Neuronal stem cell (in vitro differentiated cells): ENCODE measurements at regions not wholly inside any gene's neighbourhood (a gene's known extent, or its start where the extent isn't known, plus 50 kb on each side); places are given as distances from the start of the nearest gene placed in this dataset.

Experiments used
- DNase-seq: peaks from one replicate; pipeline ENCODE4 v3.0.0-alpha.2; 2013; ENCODE audit warnings: low spot score
- H2AFZ ChIP-seq: one replicate; pipeline ENCODE4 v1.6.1; 2013; ENCODE audit warnings: mild to moderate bottlenecking, low read length, inconsistent platforms
- H2AK5ac ChIP-seq: 2 replicates; pipeline ENCODE4 v1.6.1; 2013; ENCODE audit warnings: low read depth, mild to moderate bottlenecking, inconsistent platforms, low read length, moderate library complexity, mixed read lengths
- H2BK120ac ChIP-seq: 2 replicates; pipeline ENCODE4 v1.6.1; 2013; ENCODE audit warnings: low read depth, mild to moderate bottlenecking, inconsistent platforms, low read length, moderate library complexity, mixed read lengths
- H2BK12ac ChIP-seq: one replicate; pipeline ENCODE4 v1.6.1; 2013; ENCODE audit warnings: low read length, inconsistent platforms
- H2BK15ac ChIP-seq: 2 replicates; pipeline ENCODE4 v1.6.1; 2013; ENCODE audit warnings: mild to moderate bottlenecking, low read length, inconsistent platforms, mixed read lengths
- H2BK5ac ChIP-seq: one replicate; pipeline ENCODE4 v1.6.1; 2013; ENCODE audit warnings: inconsistent platforms, mild to moderate bottlenecking, low read length, moderate library complexity
- H3K14ac ChIP-seq: one replicate; pipeline ENCODE4 v1.6.1; 2013; ENCODE audit warnings: low read length, inconsistent platforms
- H3K18ac ChIP-seq: 2 replicates; pipeline ENCODE4 v1.6.1; 2013; ENCODE audit warnings: low read length, inconsistent platforms
- H3K23ac ChIP-seq: 2 replicates; pipeline ENCODE4 v1.6.1; 2013; ENCODE audit warnings: low read depth, mild to moderate bottlenecking, mixed read lengths, low read length, inconsistent platforms; ENCODE audit not compliant: poor library complexity
- H3K27ac ChIP-seq: replicated peaks from 3 replicates; pipeline ENCODE4 v1.5.1; 2013; ENCODE audit warnings: low read length, inconsistent platforms
- H3K27me3 ChIP-seq, 3 experiments: 2 replicates each; pipeline ENCODE4 v1.6.1; 2013; ENCODE audit warnings: low read length in 3 of 3, mild to moderate bottlenecking in 2 of 3, inconsistent platforms in 1 of 3, low read depth in 1 of 3, mixed read lengths in 1 of 3, moderate library complexity in 1 of 3; ENCODE audit not compliant: control insufficient read depth in 3 of 3, insufficient read depth in 3 of 3
- H3K36me3 ChIP-seq, 2 donors: replicated peaks in 1 of 2; 2 replicates each; pipeline ENCODE4 v1.6.1; 2013; ENCODE audit warnings: low read length in 2 of 2; ENCODE audit not compliant: control insufficient read depth in 2 of 2, insufficient read depth in 2 of 2
- H3K4ac ChIP-seq: 2 replicates; pipeline ENCODE4 v1.6.1; 2013; ENCODE audit warnings: inconsistent platforms, mild to moderate bottlenecking, low read length, moderate library complexity
- H3K4me1 ChIP-seq, 2 donors: 1 replicate in 1 of 2; 2 replicates in 1 of 2; pipeline ENCODE4 v1.6.1; 2013; ENCODE audit warnings: low read length in 2 of 2, low read depth in 1 of 2; ENCODE audit not compliant: control insufficient read depth in 2 of 2, insufficient read depth in 1 of 2
- H3K4me2 ChIP-seq: one replicate; pipeline ENCODE4 v1.6.1; 2013; ENCODE audit warnings: mild to moderate bottlenecking, low read length, inconsistent platforms; ENCODE audit not compliant: insufficient read depth, poor library complexity, severe bottlenecking
- H3K4me3 ChIP-seq, 2 donors: 2 replicates each; pipeline ENCODE4 v1.5.1; 2013; ENCODE audit warnings: low read length in 2 of 2, mild to moderate bottlenecking in 2 of 2, inconsistent platforms in 1 of 2, moderate library complexity in 1 of 2
- H3K79me1 ChIP-seq: one replicate; pipeline ENCODE4 v1.6.1; 2013; ENCODE audit warnings: low read depth, mild to moderate bottlenecking, inconsistent platforms, low read length, moderate library complexity
- H3K9ac ChIP-seq: one replicate; pipeline ENCODE4 v1.6.1; 2013; ENCODE audit warnings: mild to moderate bottlenecking, low read depth, low read length, inconsistent platforms; ENCODE audit not compliant: poor library complexity
- H3K9me3 ChIP-seq, 2 donors: replicated peaks in 1 of 2; 2 replicates each; pipeline versions ENCODE3 to v1.6.1; 2013; ENCODE audit warnings: low read length in 2 of 2, mild to moderate bottlenecking in 2 of 2, inconsistent platforms in 1 of 2, low read depth in 1 of 2, mixed read lengths in 1 of 2, moderate library complexity in 1 of 2; ENCODE audit not compliant: control insufficient read depth in 2 of 2, insufficient read depth in 1 of 2
- H4K8ac ChIP-seq: one replicate; pipeline ENCODE4 v1.6.1; 2013; ENCODE audit warnings: low read depth, mild to moderate bottlenecking, inconsistent platforms, low read length, moderate library complexity
- H4K91ac ChIP-seq: one replicate; pipeline ENCODE4 v1.6.1; 2013; ENCODE audit warnings: low read length, low read depth, mild to moderate bottlenecking, inconsistent platforms; ENCODE audit not compliant: poor library complexity
- WGBS, 2 donors: extraction: QIAGEN DNeasy Blood & Tissue Kit; methylation state at CpG; one replicate each; pipeline ENCODE4 v1.1.7; 2013; ENCODE audit warnings: missing lambda C conversion rate in 2 of 2, mixed read lengths in 1 of 2; ENCODE audit not compliant: insufficient read length in 2 of 2, insufficient replicate concordance in 1 of 2; ENCODE audit errors: extremely low coverage in 2 of 2; 5-methylcytosine and 5-hydroxymethylcytosine counted together

- H3K9ac ChIP-seq = no peak overlapping the region
- no peaks in the 10 kb centered on the region for H3K27me3 ChIP-seq
- H3K4me1 ChIP-seq = no peaks in the 10 kb centered on the region
- no CpG with 5 or more reads among the region's 2 CpGs for WGBS, 2 donors
- DNase-seq = no peak
- no peak overlapping the region for H3K27ac ChIP-seq
- no peak overlapping the region for H3K14ac ChIP-seq
- no peak overlapping the region for H2BK5ac ChIP-seq
- no peak overlapping the region for H3K4me2 ChIP-seq
- H2BK15ac ChIP-seq = no peak overlapping the region
- H2BK120ac ChIP-seq = no peak overlapping the region
- no peak overlapping the region for H3K23ac ChIP-seq
- H4K8ac ChIP-seq = no peak overlapping the region
- no peak overlapping the region for H3K4me3 ChIP-seq
- no peak overlapping the region for H4K91ac ChIP-seq
- H3K79me1 ChIP-seq = no peaks in the 10 kb centered on the region
- no peak overlapping the region for H3K4ac ChIP-seq
- H3K36me3 ChIP-seq = no peaks in the 10 kb centered on the region
- no peak overlapping the region for H3K18ac ChIP-seq
- no peak overlapping the region for H2AFZ ChIP-seq
- H2BK12ac ChIP-seq = no peak overlapping the region
- no peak overlapping the region for H2AK5ac ChIP-seq
- no peaks in the 10 kb centered on the region for H3K9me3 ChIP-seq
Measured at GRCh38 chr2:145569108-145569507, 1049.2 kb upstream of the ZEB2 start.

- Histone ChIP-seq H3K27ac (no peak overlapping the region), H2AK5ac (no peak overlapping the region), H4K8ac (no peak overlapping the region), H3K9me3 (no peaks in the 10 kb centered on the region), H3K4me1 (peaks cover 0 to 8% of the 10 kb centered on the region in 2 donors), H3K9ac (no peak overlapping the region), H3K4me3 (no peak overlapping the region), H2BK5ac (no peak overlapping the region), H4K91ac (no peak overlapping the region), H3K4ac (no peak overlapping the region), H3K14ac (no peak overlapping the region), H3K27me3 (no peaks in the 10 kb centered on the region), H2AFZ (no peak overlapping the region), H3K18ac (no peak overlapping the region), H3K36me3 (no peaks in the 10 kb centered on the region), H3K4me2 (no peak overlapping the region), H3K23ac (no peak overlapping the region), H2BK12ac (no peak overlapping the region), H2BK15ac (no peak overlapping the region), H2BK120ac (no peak overlapping the region), H3K79me1 (no peaks in the 10 kb centered on the region)
- no CpG with 5 or more reads among the region's 7 CpGs for WGBS, 2 donors
- no peak for DNase-seq
Measured at GRCh38 chr2:145563741-145564615, 1044.1 kb upstream of the ZEB2 start.

DNA sequence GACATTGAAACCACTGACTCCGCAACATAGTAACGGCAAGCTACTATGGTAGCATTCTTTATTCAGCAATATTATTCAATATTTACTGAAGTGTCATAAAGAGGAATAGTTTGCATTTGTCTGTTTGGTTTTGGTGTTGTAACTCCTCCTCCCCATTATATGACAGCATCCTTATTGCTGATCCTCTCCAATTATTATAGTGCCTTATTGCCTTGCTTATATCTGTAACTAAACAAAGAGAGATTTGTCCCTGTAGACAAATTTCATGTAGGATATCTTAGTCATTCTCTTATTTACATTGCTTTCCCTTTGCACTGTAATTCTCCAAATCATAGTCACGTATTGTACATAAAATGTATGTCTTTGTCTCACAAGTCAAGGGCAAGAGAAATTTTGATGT is 1041.2 kb upstream of the ZEB2 start:
- no peaks in the 10 kb centered on the region for H3K79me1 ChIP-seq
- no peak overlapping the region for H3K4me2 ChIP-seq
- no peak overlapping the region for H2AFZ ChIP-seq
- DNase-seq = no peak
- no peak overlapping the region for H3K14ac ChIP-seq
- no peak overlapping the region for H3K18ac ChIP-seq
- no peak overlapping the region for H2AK5ac ChIP-seq
- H3K27me3 ChIP-seq = no peaks in the 10 kb centered on the region
- H3K9ac ChIP-seq = no peak overlapping the region
- no peak overlapping the region for H2BK120ac ChIP-seq
- no peak overlapping the region for H3K27ac ChIP-seq
- H4K8ac ChIP-seq = no peak overlapping the region
- H3K4me1 ChIP-seq = peaks cover 0 to 8% of the 10 kb centered on the region in 2 donors
- no peak overlapping the region for H3K23ac ChIP-seq
- H2BK5ac ChIP-seq = no peak overlapping the region
- no peak overlapping the region for H2BK15ac ChIP-seq
- no peak overlapping the region for H3K4me3 ChIP-seq
- H3K36me3 ChIP-seq = no peaks in the 10 kb centered on the region
- no peak overlapping the region for H4K91ac ChIP-seq
- H2BK12ac ChIP-seq = no peak overlapping the region
- H3K4ac ChIP-seq = no peak overlapping the region
- WGBS, 2 donors = no CpG with 5 or more reads among the region's 3 CpGs
- no peaks in the 10 kb centered on the region for H3K9me3 ChIP-seq

DNA sequence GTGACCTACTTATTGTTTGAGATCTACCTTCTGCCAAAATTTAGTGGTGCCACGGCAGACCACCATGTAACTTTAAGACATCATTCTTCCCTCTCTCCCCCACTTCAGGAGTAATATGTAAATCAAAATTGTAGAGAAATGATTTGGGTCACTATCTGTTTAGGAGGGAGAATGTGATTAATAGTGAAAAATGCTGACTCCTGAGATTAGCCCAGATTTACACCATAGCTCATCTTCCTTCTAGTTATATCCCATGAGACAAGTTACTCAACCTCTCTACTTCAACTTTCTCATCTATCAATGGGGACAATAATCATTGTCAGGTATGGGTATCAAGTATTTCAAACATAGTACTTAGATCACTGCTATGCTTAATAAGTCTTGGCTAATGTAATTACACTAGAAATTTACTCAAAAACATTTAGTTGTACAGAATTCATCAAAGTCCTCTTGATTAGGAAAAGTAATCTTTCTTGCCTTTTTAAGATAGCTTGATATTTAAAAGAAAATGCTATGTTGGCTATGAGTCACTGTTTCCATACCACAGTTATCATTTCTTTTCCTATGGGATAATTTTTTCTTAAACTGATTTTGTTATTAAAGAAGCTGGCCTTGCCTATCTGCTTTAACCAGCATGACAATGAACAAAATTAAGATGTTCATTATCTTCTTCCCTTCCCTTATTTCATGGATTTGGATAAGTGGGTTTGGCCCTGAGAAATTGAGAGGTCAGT is 1038.9 kb upstream of the ZEB2 start:
- H3K4ac ChIP-seq = no peak overlapping the region
- no CpG with 5 or more reads among the region's 1 CpG for WGBS, 2 donors

More for the DNA sequence above, 1038.9 kb upstream of the ZEB2 start:
- H2AFZ ChIP-seq = no peak overlapping the region
- H3K4me1 ChIP-seq = peaks cover 0 to 8% of the 10 kb centered on the region in 2 donors
- no peak for DNase-seq
- no peak overlapping the region for H4K91ac ChIP-seq
- no peak overlapping the region for H3K14ac ChIP-seq
- no peak overlapping the region for H3K18ac ChIP-seq
- no peak overlapping the region for H3K4me3 ChIP-seq
- no peak overlapping the region for H2BK120ac ChIP-seq
- H3K27ac ChIP-seq = no peak overlapping the region
- no peaks in the 10 kb centered on the region for H3K36me3 ChIP-seq
- no peak overlapping the region for H2BK5ac ChIP-seq
- no peaks in the 10 kb centered on the region for H3K27me3 ChIP-seq
- no peak overlapping the region for H3K4me2 ChIP-seq
- H3K9ac ChIP-seq = no peak overlapping the region
- H2BK15ac ChIP-seq = no peak overlapping the region
- no peak overlapping the region for H3K23ac ChIP-seq
- no peak overlapping the region for H2AK5ac ChIP-seq
- no peaks in the 10 kb centered on the region for H3K79me1 ChIP-seq
- no peak overlapping the region for H4K8ac ChIP-seq
- no peaks in the 10 kb centered on the region for H3K9me3 ChIP-seq
- H2BK12ac ChIP-seq = no peak overlapping the region
